ENCODE measurements at regions not wholly inside any gene's neighbourhood (a gene's known extent, or its start where the extent isn't known, plus 50 kb on each side); places are given as distances from the start of the nearest gene placed in this dataset.
A peak's percentile ranks its signal among the peaks of the same experiment; 100 is the strongest.

DNA sequence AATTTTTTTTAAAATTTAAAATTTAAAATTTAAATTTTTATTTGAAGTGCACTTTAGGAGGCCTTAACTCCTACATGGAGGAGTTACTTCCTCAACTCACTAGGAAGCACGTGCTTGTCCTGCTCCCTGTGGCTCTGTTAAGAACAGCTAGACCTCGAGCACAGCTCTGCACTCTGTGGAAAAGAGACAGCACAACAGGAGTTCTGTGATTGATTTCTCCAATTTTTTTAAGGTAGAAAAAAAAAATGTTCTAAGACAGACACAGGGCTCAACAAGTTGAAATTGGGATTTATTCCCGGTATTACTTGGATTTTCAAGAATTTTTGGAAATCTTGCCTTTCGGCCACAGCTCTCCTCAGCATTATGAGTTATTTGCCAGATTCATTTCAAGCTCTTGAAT is 356.6 kb upstream of the LYPLAL1 start:
- no peak for DNase-seq (ENCODE audit: low read depth)

DNA sequence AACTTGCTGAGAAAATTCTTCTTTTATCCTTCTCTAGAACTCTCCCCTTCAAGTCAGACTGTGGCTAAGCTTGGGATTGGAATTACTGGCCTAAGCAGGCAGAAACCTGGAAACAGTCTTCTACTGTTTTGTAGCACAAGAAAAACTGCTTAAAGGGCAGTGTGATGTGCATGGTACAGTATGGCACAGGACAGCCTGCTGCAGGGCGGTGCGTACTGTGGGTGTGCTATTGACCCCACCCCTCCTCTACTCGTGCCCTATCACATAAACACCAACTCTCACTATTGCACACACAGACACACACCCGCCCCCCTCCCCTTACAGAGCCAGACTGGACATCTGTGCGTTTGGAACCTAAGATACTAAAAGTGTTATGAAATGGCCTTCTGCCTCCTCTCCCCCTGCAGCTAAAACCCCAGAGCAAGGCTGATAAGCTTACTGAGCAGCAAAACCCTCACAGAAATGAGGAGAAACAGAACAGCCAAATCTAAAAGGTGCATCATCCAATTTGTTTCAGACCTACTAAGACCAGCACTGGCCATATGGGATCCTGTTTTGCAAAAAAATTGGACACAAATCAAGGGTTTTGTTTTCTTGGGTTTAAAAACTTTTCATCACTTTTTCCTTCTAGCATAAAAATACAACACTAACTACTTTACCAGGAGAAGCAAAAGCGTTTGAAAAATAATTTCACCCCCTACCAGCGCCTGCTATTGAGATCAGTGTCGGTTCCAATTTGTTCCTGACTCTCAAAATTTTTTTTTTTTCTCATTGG is 355.8 kb upstream of the LYPLAL1 start:
- no peak for DNase-seq (ENCODE audit: low read depth)

DNA sequence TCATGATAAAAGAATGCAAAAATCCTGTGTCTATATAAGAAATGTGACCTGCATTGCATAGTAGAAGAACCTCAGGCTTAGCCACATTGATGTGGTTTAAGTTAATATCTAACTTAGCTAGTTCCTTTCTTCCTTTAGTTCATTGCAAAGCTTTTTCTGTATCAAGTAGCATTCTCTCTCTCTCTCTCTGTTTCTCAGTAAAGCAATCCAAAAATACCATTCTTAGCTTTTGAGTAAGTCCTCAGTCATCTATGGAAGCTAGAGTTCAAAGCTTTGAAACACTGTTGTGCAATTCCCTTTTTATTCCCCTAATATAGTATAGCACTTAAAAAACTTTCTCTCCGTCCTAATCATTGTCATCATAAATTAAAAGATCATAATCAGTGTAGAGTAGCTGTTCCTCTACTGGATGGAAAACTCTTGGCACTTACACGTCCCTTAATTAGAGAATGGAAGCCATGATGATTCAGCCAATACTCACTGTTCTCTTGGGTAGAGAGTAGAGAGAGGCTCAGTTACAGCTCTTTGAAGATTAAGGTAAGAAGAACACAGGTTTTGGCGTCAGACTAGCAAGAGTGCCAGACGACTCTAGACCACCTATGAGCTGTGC is 350.3 kb upstream of the LYPLAL1 start:
- no peak for DNase-seq (ENCODE audit: low read depth)

DNA sequence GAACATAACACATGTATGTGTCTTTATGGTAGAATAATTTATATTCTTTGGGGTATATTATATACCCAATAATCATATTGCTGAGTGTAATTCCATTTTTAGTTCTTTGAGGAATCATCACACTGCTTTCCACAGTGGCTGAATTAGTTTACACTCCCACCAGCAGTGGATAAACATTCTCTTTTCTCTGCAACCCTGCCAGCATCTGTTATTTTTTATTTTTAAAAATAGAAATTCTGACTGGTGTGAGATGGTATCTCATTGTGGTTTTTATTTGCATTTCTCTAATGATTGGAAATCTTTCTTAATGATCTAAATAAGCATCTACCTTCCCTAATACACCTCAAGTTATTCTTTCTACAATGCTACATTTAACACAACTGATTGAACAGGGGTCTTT is 346.2 kb upstream of the LYPLAL1 start:
- DNase-seq (ENCODE audit: low read depth), result no peak

DNA sequence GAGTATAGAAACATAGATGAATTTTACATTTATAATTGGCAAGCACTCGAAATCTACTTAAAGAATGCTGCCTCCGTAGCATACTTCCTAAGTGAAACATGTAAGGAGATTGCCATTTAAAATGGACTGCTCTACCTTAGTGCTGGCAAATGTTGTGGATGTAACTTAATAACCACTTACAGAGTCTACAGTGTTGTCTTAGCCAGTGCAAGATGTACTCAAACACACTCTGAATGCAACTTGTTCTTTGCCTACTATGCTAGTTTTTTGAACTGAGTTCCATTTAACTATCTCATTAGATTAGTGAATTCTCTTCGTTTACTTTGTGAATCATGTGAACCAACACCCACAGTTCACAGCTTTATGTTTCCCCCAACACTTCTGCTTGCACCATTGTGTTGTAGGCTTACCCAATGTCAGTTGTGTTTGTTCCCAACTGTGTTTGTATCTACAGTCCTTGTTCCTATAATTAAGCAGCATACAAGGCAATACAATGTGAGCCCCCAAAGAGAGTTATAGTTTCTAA is 345.5 kb upstream of the LYPLAL1 start:
- DNase-seq (ENCODE audit: low read depth), result no peak

DNA sequence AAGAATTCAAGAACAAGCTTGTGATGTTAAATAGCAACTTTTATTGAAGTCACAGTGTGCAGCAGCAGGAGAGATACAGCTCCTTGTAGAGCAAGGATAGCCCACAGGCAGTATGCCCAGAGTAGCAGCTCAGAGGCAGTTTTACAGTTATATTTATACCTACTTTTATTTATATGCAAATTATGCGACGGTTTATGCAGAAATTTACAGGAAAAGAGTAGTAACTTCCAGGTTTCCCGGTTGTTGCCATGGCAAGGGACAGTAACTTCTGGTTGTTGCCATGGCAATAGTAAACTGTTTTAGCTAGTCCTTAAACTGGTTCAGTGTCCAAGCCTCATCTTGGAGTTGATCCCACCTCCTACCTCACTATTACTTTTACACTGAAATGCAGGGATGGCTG is 344.6 kb upstream of the LYPLAL1 start:
- DNase-seq (ENCODE audit: low read depth), result no peak

DNA sequence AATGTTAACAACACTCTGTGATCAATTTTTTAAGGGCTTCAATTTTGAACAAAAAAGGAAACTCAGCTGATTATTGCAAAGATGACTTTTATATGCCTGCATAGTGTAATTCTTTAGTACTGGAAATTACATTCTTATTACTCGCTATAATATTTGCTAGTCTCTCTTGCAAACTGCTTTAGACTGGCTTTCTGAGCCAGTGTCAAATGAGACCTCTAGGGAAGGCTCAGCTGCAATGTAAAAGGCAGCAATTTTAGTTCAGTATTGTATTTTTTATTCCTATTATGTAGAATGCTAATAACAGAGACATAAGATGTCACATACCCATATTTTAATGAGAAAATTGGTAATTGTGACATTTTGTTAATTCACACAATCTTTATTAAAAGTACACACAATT is 338.1 kb upstream of the LYPLAL1 start:
- DNase-seq (ENCODE audit: low read depth), result no peak

DNA sequence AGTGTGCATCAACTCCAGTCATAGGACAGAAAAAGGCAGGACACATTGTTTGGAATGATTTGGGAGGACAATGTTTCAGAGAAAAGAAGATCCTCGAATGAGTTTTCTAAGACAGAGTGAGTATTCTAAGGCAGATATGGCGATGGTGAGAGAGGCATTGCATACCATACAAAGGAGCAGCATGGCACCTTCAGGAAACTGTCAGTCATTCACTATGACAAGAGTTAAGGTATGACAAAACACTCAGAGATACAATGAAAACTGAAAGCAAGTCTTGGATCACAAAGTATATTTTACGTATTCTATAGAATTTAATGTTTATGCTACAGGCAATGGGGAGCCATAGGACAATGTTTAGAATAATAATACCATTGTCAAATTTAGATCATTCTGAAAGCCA is 337.4 kb upstream of the LYPLAL1 start:
- DNase-seq (ENCODE audit: low read depth), result no peak

DNA sequence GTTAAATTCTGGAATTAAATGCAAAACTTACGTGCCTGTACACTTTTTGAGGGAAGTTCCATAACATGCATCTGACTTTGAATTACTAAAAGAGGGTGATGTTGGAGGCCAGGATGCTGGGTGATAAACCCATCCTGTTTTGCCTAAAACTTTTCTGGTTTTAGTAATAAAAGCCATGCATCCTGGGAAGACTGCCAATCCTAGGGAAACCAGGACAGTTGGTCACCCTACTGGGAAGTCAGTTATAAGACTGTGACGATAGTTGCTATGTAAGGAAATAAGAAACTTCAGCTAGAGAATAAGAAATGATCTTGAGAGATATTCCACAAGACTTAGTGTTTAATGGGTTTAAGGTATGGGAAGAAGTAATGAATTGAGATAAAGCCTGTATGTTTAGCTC is 336.6 kb upstream of the LYPLAL1 start:
- no peak for DNase-seq (ENCODE audit: low read depth)

DNA sequence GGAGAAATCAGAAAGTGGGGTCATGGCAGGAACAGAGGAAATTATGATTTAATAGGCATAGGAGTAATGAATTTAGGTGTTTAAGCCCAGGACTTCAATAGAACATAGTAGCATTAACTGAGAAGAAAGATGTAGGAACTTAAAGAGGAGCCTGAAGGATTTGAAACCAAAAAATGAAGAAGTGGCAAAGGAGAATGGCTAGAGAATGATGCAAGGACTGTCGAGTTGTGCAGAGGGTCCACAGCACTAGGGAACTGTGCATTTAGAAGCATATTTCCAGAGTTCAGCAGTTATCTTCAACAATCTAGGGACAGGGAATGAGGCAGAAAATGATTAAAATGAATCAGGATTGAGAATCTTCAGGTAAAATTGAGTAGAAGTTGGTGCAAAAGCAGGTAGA is 328.1 kb upstream of the LYPLAL1 start:
- no peak for DNase-seq (ENCODE audit: low read depth)

DNA sequence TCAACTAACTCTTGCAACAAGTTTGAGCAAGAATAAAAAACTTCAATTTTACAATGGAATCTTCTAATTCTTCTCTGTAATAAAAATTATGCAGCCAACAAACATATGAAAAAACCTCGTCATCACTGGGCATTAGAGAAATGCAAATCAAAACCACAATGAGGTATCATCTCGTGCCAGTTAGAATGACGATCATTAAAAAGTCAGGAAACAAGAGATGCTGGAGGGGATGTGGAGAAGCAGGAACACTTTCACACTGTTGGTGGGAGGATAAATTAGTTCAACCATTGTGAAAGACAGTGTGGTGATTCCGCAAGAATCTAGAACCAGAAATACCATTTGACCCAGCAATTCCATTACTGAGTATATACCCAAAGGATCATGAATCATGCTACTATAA is 327.5 kb upstream of the LYPLAL1 start:
- DNase-seq (ENCODE audit: low read depth), result no peak

DNA sequence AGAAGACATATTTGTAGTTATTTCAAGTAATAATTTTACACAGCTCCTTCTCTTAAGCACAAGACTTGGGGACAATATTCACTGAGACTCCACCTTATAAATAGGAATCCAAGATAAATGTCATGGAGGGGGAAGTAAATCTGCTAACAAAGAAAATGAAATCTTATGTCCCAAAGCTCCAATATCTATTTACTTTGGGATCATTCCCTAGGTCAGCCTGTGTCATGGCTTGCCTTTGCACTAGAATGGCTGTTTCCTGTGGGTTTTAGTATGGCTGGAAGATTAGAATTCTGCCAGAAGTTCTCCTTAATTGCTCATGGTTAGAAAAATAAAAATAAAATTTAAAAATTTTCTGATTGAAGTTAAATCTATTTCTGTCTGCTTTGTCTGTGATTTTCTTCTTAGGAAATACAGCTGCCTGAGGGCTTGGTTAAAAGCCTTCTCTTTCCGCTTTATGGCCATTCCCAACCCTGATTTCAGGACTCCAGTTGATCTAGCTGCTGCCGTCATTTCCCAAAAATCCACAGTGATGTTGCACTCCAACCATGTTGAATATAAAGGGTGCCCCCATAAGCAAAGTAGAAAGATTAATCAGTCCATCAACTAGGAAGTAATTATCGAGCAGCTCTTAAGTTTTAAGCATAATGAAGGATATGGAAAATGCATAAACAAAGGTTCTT is 326.4 kb upstream of the LYPLAL1 start:
- DNase-seq (ENCODE audit: low read depth), result no peak

DNA sequence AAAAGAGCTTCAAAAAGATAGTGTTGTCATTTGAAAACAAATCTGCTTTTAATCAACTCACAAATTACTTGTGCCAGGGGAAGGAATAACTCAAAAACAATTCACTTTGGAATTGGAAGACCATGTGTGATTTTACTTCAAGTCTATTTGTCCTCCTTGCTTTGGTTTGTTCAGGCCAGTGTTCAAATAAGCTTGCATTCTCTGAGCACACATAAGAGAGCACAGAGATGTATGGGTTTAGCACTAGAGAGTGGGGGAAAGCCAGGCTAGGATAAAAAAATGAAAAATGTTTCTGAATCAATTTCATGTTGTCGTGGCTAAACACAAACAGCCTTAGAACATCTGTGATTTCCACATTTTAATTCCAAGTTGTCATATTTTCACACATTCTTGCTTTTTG is 325.7 kb upstream of the LYPLAL1 start:
- DNase-seq (ENCODE audit: low read depth), result no peak

DNA sequence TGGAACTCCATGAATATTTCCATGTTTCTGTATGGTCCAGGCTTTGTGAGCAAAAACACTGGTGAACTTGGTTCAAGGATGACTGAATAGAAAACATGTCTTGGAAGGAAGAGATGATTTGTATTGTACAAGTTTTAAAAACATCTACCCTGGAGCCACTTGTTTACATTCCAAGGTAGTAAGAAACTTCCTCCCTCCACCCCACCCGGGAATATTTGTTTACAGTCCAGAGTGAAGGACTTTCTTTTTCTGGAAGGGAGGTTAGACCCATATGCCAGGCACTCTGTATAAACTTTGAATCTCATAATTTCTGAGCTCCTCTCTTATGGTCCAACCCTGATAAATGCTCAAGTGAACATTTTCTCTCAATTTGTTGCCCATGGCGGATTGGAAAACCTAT is 323.3 kb upstream of the LYPLAL1 start:
- no peak for DNase-seq (ENCODE audit: low read depth)

DNA sequence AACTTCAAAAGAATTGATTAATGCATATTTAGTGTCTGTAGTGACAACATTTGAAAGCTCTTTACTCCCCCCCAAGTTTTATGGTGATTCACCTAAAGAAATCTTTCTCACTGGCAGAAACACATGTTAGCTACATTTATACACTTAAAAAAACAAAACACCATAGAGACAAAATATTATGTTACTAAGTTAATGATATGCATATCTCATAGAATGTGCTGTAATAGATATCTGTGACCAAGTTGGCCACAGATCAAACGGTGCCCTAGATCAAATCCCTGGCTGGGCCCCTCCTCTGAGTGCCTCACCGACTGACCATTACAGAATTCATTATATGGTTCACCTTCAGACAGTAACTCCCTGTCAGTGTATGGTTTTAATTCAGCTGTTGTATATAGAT is 322.1 kb upstream of the LYPLAL1 start:
- DNase-seq (ENCODE audit: low read depth), result peak; percentile 33

DNA sequence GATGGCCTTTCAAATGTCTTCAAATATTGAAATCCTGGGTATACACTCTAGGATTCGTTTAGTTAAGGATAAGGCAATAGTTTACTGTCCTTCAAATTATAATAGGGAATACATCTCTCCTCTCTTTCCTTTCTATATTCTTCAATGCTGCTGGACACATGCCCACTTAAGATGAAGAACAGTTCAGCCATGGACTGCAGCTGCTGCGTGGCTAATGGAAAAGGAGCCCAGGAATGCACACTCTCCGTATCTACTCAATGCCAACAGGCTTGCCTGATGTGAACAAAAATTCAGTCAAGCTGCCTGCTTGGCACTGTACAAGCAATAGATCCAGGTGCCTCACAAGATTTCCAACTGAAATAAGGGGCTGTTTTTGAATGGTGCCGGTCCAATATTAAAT is 321.2 kb upstream of the LYPLAL1 start:
- DNase-seq (ENCODE audit: low read depth), result no peak

DNA sequence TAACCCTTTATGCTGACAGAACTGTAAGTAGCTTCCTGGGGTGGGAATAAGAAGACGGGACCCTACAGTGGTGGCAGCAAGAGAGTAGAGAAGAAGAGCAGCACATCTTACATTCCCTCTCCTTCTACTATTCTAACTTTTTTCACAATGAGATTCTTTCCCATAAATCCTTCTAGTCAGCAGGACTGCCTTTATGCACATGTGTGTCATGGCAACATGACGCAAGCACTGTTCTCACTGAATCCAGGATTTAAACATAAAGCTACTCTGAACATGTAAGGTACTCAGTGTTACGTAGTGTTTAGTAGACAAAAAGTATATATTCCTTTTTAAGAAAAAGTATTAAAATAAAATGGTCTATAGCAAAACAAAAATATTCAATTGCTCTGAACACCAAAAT is 309.7 kb upstream of the LYPLAL1 start:
- no peak for DNase-seq (ENCODE audit: low read depth)

DNA sequence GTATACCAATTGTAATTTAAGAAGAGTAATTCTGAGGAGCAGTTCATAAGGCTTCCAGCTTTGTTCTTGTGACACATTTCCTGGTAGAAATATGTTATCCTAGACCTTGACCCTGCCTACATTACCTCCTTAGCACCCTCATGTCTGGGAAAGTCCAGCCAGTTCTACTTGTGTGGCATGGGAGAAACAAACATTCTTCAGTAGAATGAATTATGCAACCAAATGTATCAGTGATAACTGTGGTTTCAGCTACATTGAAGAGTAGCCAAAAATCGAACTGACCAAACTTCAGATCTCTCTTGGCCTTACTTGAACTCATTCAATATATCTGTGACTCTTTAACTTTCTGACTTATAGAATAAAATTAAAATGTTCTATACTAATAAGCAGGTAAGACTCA is 308.1 kb upstream of the LYPLAL1 start:
- peak; percentile 23 for DNase-seq (ENCODE audit: low read depth)

DNA sequence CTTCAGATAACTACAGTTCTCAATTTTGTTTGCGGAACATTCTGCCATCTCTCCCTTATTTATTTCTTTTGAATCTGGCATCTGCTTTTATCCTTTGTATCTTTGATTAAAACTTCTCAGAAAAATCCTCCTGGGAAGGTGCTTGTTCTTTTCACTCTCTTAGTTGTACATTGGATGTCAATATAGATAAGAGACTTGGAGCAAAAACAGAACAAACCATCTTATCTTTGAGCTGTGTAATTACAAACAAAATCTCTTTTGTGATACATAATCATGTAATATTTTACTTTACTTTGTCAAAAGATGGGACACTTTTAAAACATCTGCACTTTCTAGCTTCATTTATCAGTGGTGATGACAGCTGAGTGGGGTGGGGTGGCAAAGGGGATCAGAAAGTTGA is 307.2 kb upstream of the LYPLAL1 start:
- DNase-seq (ENCODE audit: low read depth), result no peak

DNA sequence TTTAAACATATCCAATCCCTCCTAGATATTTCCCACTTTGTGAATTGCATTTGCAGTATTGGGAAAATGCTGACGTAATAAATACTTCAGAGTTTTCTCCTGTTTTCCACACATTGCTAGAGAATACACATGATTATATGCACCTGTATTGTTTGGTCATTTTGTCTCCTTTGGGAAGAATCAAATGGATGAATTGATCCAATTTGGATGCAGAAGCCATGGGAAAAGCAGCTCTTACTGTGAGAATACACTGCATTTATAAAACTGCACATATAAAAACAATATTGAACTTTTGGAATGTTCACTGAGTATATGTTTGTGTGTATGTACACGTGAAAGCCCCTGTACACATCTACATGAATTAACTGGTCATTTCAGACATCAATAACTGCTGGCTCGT is 306.6 kb upstream of the LYPLAL1 start:
- DNase-seq (ENCODE audit: low read depth), result no peak

DNA sequence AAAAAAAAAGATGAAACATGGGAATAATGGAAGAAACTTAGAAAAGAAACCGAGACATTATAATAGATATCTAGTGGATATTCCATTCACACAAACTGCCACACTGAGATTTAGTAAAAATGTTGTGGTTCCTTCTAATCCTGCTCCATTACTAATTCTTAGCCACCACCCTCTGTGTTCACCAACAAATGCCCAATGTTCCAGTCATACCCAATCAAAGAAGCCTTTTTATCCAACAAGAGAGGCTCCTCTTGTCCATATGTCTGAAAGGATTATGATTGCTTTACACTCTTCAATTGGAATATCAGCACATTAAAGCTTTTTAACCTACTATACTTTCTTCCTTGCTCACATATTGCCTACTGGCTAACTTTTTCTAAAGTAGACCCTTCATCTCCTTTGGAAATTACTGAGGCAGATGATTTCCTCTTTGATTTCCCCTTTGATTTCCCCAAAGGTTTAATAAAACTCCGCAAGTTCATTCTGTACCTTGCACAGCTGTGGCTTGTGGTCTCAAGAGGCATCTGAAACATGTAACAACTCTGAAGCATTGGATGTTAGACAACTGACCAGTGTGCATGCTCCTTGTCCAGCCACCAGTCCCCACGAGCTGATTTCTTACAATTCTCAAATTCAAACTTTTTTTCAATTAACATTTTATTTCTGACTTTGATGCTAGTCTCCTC is 305.6 kb upstream of the LYPLAL1 start:
- no peak for DNase-seq (ENCODE audit: low read depth)

DNA sequence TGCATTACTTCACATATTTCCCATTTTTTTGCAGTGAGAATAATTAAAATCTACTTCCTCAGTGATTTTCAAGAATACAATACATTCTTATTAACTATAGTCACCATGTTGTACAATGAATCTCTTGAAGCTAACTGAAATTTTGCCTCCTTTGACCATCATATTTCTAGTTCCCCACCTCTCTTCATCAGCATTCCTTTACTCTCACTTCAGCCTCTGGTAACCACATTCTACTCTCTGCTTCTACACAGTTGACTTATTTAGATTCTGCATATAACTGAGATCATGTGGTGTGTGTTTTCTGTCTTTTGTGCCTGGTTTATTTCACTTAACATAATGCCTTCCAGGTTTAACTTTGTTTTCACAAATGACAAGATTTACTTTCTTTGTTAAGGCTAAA is 304.4 kb upstream of the LYPLAL1 start:
- no peak for DNase-seq (ENCODE audit: low read depth)

DNA sequence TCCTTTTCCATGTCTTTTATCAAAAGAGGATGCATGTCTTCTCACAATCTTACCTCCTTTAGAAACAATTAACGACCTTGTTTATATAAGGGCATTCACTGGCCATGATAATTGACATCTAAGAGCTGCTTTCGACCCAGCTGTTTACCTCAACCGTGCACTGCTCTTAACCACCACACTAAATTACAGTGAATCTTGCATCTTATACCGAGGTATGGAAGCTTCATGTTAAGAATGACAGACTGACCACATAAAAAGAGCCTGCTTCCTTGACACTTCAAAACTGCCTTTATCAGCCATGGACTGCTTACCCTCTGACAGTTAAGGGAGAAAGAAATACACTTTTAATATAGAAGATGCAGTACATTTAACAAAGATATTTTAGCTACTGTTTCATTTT is 301.7 kb upstream of the LYPLAL1 start:
- no peak for DNase-seq (ENCODE audit: low read depth)

Data from Daoy (cell line).